Glomerular endothelial cell (primary cell): ENCODE measurements at regions not wholly inside any gene's neighbourhood (a gene's known extent, or its start where the extent isn't known, plus 50 kb on each side); places are given as distances from the start of the nearest gene placed in this dataset.

Source experiments
- DNase-seq: peaks from one replicate; pipeline ENCODE4 v3.0.0-alpha.2; 2011; ENCODE audit warnings: low read depth, low spot score; ENCODE audit errors: extremely low read depth

- DNase-seq, result no peak
These were observed 516.2 kb downstream of the TBC1D22A start for GRCh38 chr22:47278655-47279054.

- no peak for DNase-seq
These were observed 515.1 kb downstream of the TBC1D22A start for GRCh38 chr22:47277531-47277930.

GRCh38 chr22:47276991-47277390, 514.5 kb downstream of the TBC1D22A start:
- DNase-seq, result no peak

- DNase-seq, result no peak
These were observed 514.0 kb downstream of the TBC1D22A start for GRCh38 chr22:47276450-47276820.

GRCh38 chr22:47275605-47276449, 513.4 kb downstream of the TBC1D22A start:
- DNase-seq, result no peak

GRCh38 chr22:47274196-47274595, 511.7 kb downstream of the TBC1D22A start:
- DNase-seq, result no peak

- no peak for DNase-seq
These were observed 508.1 kb downstream of the TBC1D22A start for GRCh38 chr22:47270463-47271135.

GRCh38 chr22:47269516-47270088, 507.2 kb downstream of the TBC1D22A start:
- DNase-seq, result no peak

GRCh38 chr22:47267513-47268282, 505.2 kb downstream of the TBC1D22A start:
- DNase-seq, result no peak

- no peak for DNase-seq
These were observed 503.9 kb downstream of the TBC1D22A start for GRCh38 chr22:47266329-47266728.

GRCh38 chr22:47260551-47260950, 498.1 kb downstream of the TBC1D22A start:
- DNase-seq, result no peak

GRCh38 chr22:47259990-47260389, 497.5 kb downstream of the TBC1D22A start:
- no peak for DNase-seq

GRCh38 chr22:47259049-47259448, 496.6 kb downstream of the TBC1D22A start:
- DNase-seq, result no peak

- no peak for DNase-seq
These were observed 495.5 kb downstream of the TBC1D22A start for GRCh38 chr22:47257976-47258375.

- no peak for DNase-seq
These were observed 495.1 kb downstream of the TBC1D22A start for GRCh38 chr22:47257566-47257965.

- DNase-seq, result no peak
These were observed 489.5 kb downstream of the TBC1D22A start for GRCh38 chr22:47251911-47252310.

GRCh38 chr22:47250995-47251765, 488.7 kb downstream of the TBC1D22A start:
- no peak for DNase-seq

- DNase-seq, result no peak
These were observed 487.0 kb downstream of the TBC1D22A start for GRCh38 chr22:47249370-47249928.

GRCh38 chr22:47248925-47249324, 486.5 kb downstream of the TBC1D22A start:
- no peak for DNase-seq
